ENCODE measurements at regions not wholly inside any gene's neighbourhood (a gene's known extent, or its start where the extent isn't known, plus 50 kb on each side); places are given as distances from the start of the nearest gene placed in this dataset.

DNA sequence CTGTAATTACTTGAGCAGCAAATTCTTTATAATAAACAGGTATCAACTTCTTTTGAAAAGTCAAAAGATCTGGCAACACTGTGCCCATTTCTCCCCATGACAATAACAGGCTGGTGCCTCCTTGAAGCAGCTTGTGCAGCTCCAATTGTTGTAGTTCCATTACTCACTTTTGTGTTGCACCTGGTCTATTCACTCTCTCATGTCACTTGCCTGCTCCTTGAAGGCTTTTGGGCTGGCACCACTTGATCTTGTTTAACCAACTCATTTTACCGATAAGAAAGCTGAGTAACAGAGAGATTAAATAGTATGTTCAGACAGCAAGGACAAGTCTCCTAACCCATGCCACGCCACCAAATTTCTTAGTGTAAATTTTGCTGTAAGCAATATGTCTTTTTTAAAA is 314.5 kb downstream of the OSR1 start:
- TF ChIP-seq HMG20B (CRISPR knock-in tag; conservative IDR thresholded peaks at IDR 0.05): no peak
- TF ChIP-seq ZNF781 (CRISPR knock-in tag; IDR thresholded peaks at IDR 0.05; ENCODE audit: borderline replicate concordance, not compliant biosample characterization): no peak
- TF ChIP-seq SNAI1 (CRISPR knock-in tag; IDR thresholded peaks at IDR 0.05; ENCODE audit: borderline replicate concordance): no peak
- TF ChIP-seq PITX1 (CRISPR knock-in tag; IDR thresholded peaks at IDR 0.05): no peak
- TF ChIP-seq NR2C2 (CRISPR knock-in tag; IDR thresholded peaks at IDR 0.05; ENCODE audit: borderline replicate concordance): no peak
- TF ChIP-seq ZNF253 (CRISPR knock-in tag; IDR thresholded peaks at IDR 0.05; ENCODE audit: borderline replicate concordance): no peak
- TF ChIP-seq, protein P1, sequence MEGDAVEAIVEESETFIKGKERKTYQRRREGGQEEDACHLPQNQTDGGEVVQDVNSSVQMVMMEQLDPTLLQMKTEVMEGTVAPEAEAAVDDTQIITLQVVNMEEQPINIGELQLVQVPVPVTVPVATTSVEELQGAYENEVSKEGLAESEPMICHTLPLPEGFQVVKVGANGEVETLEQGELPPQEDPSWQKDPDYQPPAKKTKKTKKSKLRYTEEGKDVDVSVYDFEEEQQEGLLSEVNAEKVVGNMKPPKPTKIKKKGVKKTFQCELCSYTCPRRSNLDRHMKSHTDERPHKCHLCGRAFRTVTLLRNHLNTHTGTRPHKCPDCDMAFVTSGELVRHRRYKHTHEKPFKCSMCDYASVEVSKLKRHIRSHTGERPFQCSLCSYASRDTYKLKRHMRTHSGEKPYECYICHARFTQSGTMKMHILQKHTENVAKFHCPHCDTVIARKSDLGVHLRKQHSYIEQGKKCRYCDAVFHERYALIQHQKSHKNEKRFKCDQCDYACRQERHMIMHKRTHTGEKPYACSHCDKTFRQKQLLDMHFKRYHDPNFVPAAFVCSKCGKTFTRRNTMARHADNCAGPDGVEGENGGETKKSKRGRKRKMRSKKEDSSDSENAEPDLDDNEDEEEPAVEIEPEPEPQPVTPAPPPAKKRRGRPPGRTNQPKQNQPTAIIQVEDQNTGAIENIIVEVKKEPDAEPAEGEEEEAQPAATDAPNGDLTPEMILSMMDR (CRISPR knock-in tag; IDR thresholded peaks at IDR 0.05): no peak
- TF ChIP-seq, protein P2, sequence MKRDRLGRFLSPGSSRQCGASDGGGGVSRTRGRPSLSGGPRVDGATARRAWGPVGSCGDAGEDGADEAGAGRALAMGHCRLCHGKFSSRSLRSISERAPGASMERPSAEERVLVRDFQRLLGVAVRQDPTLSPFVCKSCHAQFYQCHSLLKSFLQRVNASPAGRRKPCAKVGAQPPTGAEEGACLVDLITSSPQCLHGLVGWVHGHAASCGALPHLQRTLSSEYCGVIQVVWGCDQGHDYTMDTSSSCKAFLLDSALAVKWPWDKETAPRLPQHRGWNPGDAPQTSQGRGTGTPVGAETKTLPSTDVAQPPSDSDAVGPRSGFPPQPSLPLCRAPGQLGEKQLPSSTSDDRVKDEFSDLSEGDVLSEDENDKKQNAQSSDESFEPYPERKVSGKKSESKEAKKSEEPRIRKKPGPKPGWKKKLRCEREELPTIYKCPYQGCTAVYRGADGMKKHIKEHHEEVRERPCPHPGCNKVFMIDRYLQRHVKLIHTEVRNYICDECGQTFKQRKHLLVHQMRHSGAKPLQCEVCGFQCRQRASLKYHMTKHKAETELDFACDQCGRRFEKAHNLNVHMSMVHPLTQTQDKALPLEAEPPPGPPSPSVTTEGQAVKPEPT (CRISPR knock-in tag; IDR thresholded peaks at IDR 0.05; ENCODE audit: low read depth): no peak
- TF ChIP-seq RORA (CRISPR knock-in tag; IDR thresholded peaks at IDR 0.05): no peak
- TF ChIP-seq POLR2AphosphoS2 (IDR thresholded peaks at IDR 0.05; ENCODE audit: low read depth, low read length): no peak
- no peak for TF ChIP-seq ZNF460 (CRISPR knock-in tag; IDR thresholded peaks at IDR 0.05; ENCODE audit: borderline replicate concordance)
- no peak for TF ChIP-seq ZFP36L1 (CRISPR knock-in tag; IDR thresholded peaks at IDR 0.05)
- no peak for TF ChIP-seq SALL2 (CRISPR knock-in tag; IDR thresholded peaks at IDR 0.05)
- no peak for TF ChIP-seq REXO4 (CRISPR knock-in tag; IDR thresholded peaks at IDR 0.05; ENCODE audit: borderline replicate concordance)
- TF ChIP-seq, protein P3, sequence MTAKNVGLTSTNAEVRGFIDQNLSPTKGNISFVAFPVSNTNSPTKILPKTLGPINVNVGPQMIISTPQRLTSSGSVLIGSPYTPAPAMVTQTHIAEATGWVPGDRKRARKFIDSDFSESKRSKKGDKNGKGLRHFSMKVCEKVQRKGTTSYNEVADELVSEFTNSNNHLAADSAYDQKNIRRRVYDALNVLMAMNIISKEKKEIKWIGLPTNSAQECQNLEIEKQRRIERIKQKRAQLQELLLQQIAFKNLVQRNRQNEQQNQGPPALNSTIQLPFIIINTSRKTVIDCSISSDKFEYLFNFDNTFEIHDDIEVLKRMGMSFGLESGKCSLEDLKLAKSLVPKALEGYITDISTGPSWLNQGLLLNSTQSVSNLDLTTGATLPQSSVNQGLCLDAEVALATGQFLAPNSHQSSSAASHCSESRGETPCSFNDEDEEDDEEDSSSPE (CRISPR knock-in tag; IDR thresholded peaks at IDR 0.05): no peak
- TF ChIP-seq ZNF598 (CRISPR knock-in tag; IDR thresholded peaks at IDR 0.05; ENCODE audit: borderline replicate concordance): no peak
- no peak for TF ChIP-seq ZNF672 (CRISPR knock-in tag; IDR thresholded peaks at IDR 0.05)
- TF ChIP-seq EHMT2 (IDR thresholded peaks at IDR 0.05; ENCODE audit: borderline replicate concordance, low read depth, low read length): no peak
- TF ChIP-seq, protein P4, sequence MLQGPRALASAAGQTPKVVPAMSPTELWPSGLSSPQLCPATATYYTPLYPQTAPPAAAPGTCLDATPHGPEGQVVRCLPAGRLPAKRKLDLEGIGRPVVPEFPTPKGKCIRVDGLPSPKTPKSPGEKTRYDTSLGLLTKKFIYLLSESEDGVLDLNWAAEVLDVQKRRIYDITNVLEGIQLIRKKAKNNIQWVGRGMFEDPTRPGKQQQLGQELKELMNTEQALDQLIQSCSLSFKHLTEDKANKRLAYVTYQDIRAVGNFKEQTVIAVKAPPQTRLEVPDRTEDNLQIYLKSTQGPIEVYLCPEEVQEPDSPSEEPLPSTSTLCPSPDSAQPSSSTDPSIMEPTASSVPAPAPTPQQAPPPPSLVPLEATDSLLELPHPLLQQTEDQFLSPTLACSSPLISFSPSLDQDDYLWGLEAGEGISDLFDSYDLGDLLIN (CRISPR knock-in tag; IDR thresholded peaks at IDR 0.05; ENCODE audit: borderline replicate concordance): no peak
- no peak for TF ChIP-seq ZNF570 (CRISPR knock-in tag; IDR thresholded peaks at IDR 0.05; ENCODE audit: borderline replicate concordance)
- ChIA-PET CTCF (ENCODE audit: low intra/inter-chr PET ratio, low total read pairs) (no interaction called here), POLR2A (no interaction called here)
- DNase-seq (ENCODE audit: low spot score) (no peak), ATAC-seq (no peak), FAIRE-seq (no peak)
- intact Hi-C loops (cut with micrococcal nuclease; ENCODE audit: unreplicated experiment): no loop called here
- in situ Hi-C loops (cut with HindIII; ENCODE audit: extremely low pct_ligation_motif_present, low pct_unique_long_range_greater_than_20kb): no loop called here
- Histone ChIP-seq H4K20me1 (ENCODE audit: insufficient read depth, low read length) (no peaks in the 10 kb centered on the region), H3K79me2 (ENCODE audit: insufficient read depth, low read length) (no peaks in the 10 kb centered on the region), H3K36me3 (replicated peaks in 1 of 2; ENCODE audit: control insufficient read depth in 1 of 2, insufficient read depth in 2 of 2, low read length in 2 of 2) (no peaks in the 10 kb centered on the region), H3K4me1 (ENCODE audit: insufficient read depth, low read length) (peaks cover 10% of the 10 kb centered on the region), H3K4me2 (ENCODE audit: low read depth, low read length) (no peak overlapping the region), H3K9ac (ENCODE audit: insufficient read depth, low read depth, low read length) (no peak overlapping the region), H3K4me3 (replicated peaks in 1 of 3; ENCODE audit: insufficient read depth in 1 of 3, low read depth in 2 of 3, low read length in 3 of 3) (no peak overlapping the region), H3K27me3 (ENCODE audit: control insufficient read depth in 1 of 2, insufficient read depth in 2 of 2, low read length in 2 of 2) (no peaks in the 10 kb centered on the region), H2AFZ (ENCODE audit: low read length) (no peak overlapping the region), H3K27ac (ENCODE audit: extremely low read length, insufficient read depth, low read length) (no peak overlapping the region), H3K9me3 (ENCODE audit: low read length) (no peaks in the 10 kb centered on the region)
- BruUV-seq (replicated peaks): no TSS peak
- WGBS (ENCODE audit: low lambda C conversion rate): 61% methylated on average over 2 of the region's 2 CpGs
